ENCODE measurements at regions not wholly inside any gene's neighbourhood (a gene's known extent, or its start where the extent isn't known, plus 50 kb on each side); places are given as distances from the start of the nearest gene placed in this dataset.

- Mint-ChIP-seq H3K27ac (peak overlapping the region; percentile 94), H3K9me3 (no peaks in the 10 kb centered on the region), H3K4me1 (peaks cover 57% of the 10 kb centered on the region), H3K27me3 (ENCODE audit: low read depth) (no peaks in the 10 kb centered on the region), H3K36me3 (peaks cover 5% of the 10 kb centered on the region; the same call in 1 of the 2 replicates), H3K4me3 (peak overlapping the region; percentile 47)
- no peak for DNase-seq (ENCODE audit: low spot score)
- CTCF ChIA-PET, result interaction anchor here (1.0 kb wide), 1 partner anchor 10 kb away, joined by 4 read pairs; no protein-coding TSS in a partner anchor
- POLR2A ChIA-PET, result interaction anchor here (0.6 to 3.4 kb wide), 4 partner anchors 11 to 1013 kb away, joined by 3 to 50 read pairs (median 5); a partner anchor contains a TSS
- ATAC-seq, result no peak
- TF ChIP-seq E2F1 (CRISPR knock-in tag; IDR thresholded peaks at IDR 0.05), result no peak
- no peak for TF ChIP-seq MXD4 (CRISPR knock-in tag; IDR thresholded peaks at IDR 0.05; ENCODE audit: borderline replicate concordance)
- TF ChIP-seq FOXP1 (CRISPR knock-in tag; IDR thresholded peaks at IDR 0.05; ENCODE audit: borderline replicate concordance), result no peak
- TF ChIP-seq JAZF1 (CRISPR knock-in tag; IDR thresholded peaks at IDR 0.05), result no peak
- no peak for TF ChIP-seq ZNF532 (CRISPR knock-in tag; IDR thresholded peaks at IDR 0.05; ENCODE audit: borderline replicate concordance)
- no peak for TF ChIP-seq ZNF423 (CRISPR knock-in tag; IDR thresholded peaks at IDR 0.05)
- no peak for TF ChIP-seq MYBL2 (CRISPR knock-in tag; IDR thresholded peaks at IDR 0.05)
- TF ChIP-seq CREM (CRISPR knock-in tag; IDR thresholded peaks at IDR 0.05), result no peak
- no peak for TF ChIP-seq ELF4 (CRISPR knock-in tag; IDR thresholded peaks at IDR 0.05; ENCODE audit: low read depth)
- no peak for TF ChIP-seq NFATC4 (CRISPR knock-in tag; IDR thresholded peaks at IDR 0.05)
- TF ChIP-seq ZBTB43 (CRISPR knock-in tag; IDR thresholded peaks at IDR 0.05), result no peak
These were observed 110.3 kb upstream of the PRSS16 start for GRCh38 chr6:27136978-27137814.

GRCh38 chr6:27138406-27138805 is 109.1 kb upstream of the PRSS16 start:
- Mint-ChIP-seq H3K9me3 (no peaks in the 10 kb centered on the region), H3K4me3 (peak overlapping the region; percentile 97), H3K4me1 (peaks cover 60% of the 10 kb centered on the region), H3K27ac (peak overlapping the region; percentile 99), H3K27me3 (ENCODE audit: low read depth) (no peaks in the 10 kb centered on the region), H3K36me3 (peaks cover 10% of the 10 kb centered on the region; the same call in 1 of the 2 replicates)
- CTCF ChIA-PET, result no interaction called here
- POLR2A ChIA-PET, result interaction anchor here (0.6 to 3.4 kb wide), 17 partner anchors 8 to 979 kb away, joined by 3 to 50 read pairs (median 7); a partner anchor contains a TSS
- DNase-seq (ENCODE audit: low spot score) (no peak), ATAC-seq (no peak)
- TF ChIP-seq GABPB1 (CRISPR knock-in tag; IDR thresholded peaks at IDR 0.05) (no peak), MYBL2 (CRISPR knock-in tag; IDR thresholded peaks at IDR 0.05) (no peak), ZNF671 (CRISPR knock-in tag; IDR thresholded peaks at IDR 0.05) (no peak), ZMAT4 (CRISPR knock-in tag; IDR thresholded peaks at IDR 0.05) (no peak), ZNF396 (CRISPR knock-in tag; IDR thresholded peaks at IDR 0.05; ENCODE audit: borderline replicate concordance) (no peak), ZNF219 (CRISPR knock-in tag; IDR thresholded peaks at IDR 0.05; ENCODE audit: borderline replicate concordance) (no peak), E2F5 (CRISPR knock-in tag; IDR thresholded peaks at IDR 0.05) (no peak)

All from WTC11 (cell line).